Neural cell (in vitro differentiated cells): ENCODE measurements at regions not wholly inside any gene's neighbourhood (a gene's known extent, or its start where the extent isn't known, plus 50 kb on each side); places are given as distances from the start of the nearest gene placed in this dataset.

ENCODE experiments used
- CTCF ChIP-seq: fragments of 450-650 bp; IDR thresholded peaks from 2 replicates; pipeline ENCODE4 v1.5.1; 2014; ENCODE audit warnings: antibody characterized with exemption, mild to moderate bottlenecking, moderate library complexity; ENCODE audit not compliant: poor library complexity, severe bottlenecking
- EZH2 ChIP-seq: fragments of 200-600, 300-800 bp; shearing (Covaris generic), sonication (generic); IDR thresholded peaks from 2 replicates; pipeline ENCODE4 v1.6.1; 2014; ENCODE audit warnings: antibody characterized with exemption, low read length, borderline replicate concordance, mild to moderate bottlenecking; ENCODE audit not compliant: insufficient read depth, poor library complexity, severe bottlenecking

GRCh38 chr16:88196471-88197400 lies 186.0 kb upstream of the ZNF469 start:
- TF ChIP-seq EZH2 (no peak), CTCF (no peak)
